ENCODE measurements at regions not wholly inside any gene's neighbourhood (a gene's known extent, or its start where the extent isn't known, plus 50 kb on each side); places are given as distances from the start of the nearest gene placed in this dataset.

DNA sequence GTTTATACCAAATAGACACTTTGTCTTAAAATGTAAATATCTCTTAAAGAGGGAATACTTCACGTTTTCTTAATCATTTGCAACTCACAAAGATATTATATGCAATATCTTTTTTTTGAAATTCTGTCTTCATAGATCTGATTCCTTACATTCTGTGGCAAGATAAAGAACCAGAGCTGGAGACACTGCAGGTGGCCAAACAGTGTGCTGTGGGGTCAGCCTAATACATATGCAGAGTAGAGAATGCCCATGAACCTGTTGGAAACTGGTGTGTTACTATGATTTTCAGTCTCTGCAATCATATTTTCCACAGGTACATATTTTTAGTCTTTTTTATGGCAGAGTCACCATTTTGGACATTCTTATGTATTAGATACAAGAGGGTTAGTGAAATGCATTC is 229.6 kb upstream of the CHST9 start (continued):
- TF ChIP-seq, protein P1, sequence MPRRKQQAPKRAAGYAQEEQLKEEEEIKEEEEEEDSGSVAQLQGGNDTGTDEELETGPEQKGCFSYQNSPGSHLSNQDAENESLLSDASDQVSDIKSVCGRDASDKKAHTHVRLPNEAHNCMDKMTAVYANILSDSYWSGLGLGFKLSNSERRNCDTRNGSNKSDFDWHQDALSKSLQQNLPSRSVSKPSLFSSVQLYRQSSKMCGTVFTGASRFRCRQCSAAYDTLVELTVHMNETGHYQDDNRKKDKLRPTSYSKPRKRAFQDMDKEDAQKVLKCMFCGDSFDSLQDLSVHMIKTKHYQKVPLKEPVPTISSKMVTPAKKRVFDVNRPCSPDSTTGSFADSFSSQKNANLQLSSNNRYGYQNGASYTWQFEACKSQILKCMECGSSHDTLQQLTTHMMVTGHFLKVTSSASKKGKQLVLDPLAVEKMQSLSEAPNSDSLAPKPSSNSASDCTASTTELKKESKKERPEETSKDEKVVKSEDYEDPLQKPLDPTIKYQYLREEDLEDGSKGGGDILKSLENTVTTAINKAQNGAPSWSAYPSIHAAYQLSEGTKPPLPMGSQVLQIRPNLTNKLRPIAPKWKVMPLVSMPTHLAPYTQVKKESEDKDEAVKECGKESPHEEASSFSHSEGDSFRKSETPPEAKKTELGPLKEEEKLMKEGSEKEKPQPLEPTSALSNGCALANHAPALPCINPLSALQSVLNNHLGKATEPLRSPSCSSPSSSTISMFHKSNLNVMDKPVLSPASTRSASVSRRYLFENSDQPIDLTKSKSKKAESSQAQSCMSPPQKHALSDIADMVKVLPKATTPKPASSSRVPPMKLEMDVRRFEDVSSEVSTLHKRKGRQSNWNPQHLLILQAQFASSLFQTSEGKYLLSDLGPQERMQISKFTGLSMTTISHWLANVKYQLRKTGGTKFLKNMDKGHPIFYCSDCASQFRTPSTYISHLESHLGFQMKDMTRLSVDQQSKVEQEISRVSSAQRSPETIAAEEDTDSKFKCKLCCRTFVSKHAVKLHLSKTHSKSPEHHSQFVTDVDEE (CRISPR knock-in tag; IDR thresholded peaks at IDR 0.05) = no peak

DNA sequence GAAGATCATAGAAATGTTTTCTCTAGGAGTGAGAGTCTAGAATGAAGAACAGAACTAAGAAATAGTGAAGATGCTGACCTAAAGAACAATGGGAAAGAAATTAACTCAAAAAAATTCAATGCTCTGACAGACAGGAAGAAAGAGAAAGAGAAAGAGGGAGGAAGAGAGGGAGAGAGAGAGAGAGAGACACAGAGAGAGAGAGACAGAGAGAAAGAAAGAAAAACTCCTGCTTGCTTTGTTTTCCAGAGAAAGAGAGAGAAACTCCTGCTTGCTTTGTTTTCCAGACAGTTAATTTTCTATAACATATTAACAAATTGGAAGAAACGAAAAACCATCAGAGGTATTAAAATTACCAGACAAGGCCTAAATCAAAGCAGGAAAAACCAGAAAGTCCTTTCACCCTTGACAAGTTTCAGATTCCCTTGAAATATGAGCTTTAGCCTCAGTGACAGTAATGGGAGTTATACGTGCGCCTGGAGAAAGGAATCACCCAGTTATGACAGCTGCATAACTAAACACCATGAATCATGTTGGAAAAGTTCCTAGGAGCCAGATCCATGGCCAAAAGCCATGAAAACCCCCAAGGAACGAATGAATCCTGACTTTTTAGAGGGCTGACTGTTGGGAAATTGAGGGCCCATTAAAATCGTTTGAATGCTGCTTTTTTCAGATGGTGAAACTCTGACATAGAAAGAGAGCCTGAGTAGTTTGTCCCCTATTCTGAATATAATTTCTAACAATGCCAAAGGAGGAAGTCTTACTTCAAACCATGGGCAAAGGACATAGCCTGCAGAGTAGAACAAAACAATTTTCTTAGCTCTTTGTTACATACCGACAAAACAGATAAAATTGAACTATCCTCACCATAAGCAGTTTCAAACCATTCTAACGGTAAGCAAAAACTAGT is 228.6 kb upstream of the CHST9 start:
- peak; percentile 93 for ATAC-seq
- TF ChIP-seq ZFP30 (CRISPR knock-in tag; IDR thresholded peaks at IDR 0.05) (no peak), ISL1 (CRISPR knock-in tag; IDR thresholded peaks at IDR 0.05) (peak; percentile 84)
- TF ChIP-seq, protein P2, sequence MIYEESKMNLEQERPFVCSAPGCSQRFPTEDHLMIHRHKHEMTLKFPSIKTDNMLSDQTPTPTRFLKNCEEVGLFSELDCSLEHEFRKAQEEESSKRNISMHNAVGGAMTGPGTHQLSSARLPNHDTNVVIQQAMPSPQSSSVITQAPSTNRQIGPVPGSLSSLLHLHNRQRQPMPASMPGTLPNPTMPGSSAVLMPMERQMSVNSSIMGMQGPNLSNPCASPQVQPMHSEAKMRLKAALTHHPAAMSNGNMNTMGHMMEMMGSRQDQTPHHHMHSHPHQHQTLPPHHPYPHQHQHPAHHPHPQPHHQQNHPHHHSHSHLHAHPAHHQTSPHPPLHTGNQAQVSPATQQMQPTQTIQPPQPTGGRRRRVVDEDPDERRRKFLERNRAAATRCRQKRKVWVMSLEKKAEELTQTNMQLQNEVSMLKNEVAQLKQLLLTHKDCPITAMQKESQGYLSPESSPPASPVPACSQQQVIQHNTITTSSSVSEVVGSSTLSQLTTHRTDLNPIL (CRISPR knock-in tag; IDR thresholded peaks at IDR 0.05; ENCODE audit: low read depth) = 0 out of 2 replicates have a peak, but pooled peaks have one; percentile 55

DNA sequence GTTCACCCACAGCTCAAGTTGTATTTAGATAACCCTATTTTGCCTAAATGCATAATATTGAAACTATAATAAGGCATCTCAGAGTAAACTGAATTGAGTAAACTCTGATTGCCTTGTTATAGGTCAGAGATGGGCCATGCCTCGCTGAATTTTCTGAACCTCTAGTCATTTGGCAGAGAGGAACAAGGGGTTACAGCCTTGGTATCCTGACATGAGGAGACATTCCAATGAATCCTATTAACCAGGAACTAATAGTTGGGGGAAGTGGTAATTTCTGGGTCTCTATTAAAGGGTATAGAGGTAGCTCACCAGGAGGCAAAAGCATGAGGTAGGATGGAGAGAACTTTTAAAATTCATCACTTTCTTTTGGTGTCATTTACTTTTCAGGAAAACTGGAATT is 227.4 kb upstream of the CHST9 start:
- no peak for TF ChIP-seq ZNF565 (CRISPR knock-in tag; conservative IDR thresholded peaks at IDR 0.05; ENCODE audit: low read depth)
- TF ChIP-seq, protein P3, sequence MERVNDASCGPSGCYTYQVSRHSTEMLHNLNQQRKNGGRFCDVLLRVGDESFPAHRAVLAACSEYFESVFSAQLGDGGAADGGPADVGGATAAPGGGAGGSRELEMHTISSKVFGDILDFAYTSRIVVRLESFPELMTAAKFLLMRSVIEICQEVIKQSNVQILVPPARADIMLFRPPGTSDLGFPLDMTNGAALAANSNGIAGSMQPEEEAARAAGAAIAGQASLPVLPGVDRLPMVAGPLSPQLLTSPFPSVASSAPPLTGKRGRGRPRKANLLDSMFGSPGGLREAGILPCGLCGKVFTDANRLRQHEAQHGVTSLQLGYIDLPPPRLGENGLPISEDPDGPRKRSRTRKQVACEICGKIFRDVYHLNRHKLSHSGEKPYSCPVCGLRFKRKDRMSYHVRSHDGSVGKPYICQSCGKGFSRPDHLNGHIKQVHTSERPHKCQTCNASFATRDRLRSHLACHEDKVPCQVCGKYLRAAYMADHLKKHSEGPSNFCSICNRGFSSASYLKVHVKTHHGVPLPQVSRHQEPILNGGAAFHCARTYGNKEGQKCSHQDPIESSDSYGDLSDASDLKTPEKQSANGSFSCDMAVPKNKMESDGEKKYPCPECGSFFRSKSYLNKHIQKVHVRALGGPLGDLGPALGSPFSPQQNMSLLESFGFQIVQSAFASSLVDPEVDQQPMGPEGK (CRISPR knock-in tag; IDR thresholded peaks at IDR 0.05; ENCODE audit: borderline replicate concordance) = no peak
- TF ChIP-seq ARNTL (CRISPR knock-in tag; IDR thresholded peaks at IDR 0.05; ENCODE audit: borderline replicate concordance, low read depth) = no peak
- no peak for TF ChIP-seq ZFP30 (CRISPR knock-in tag; IDR thresholded peaks at IDR 0.05)
- no peak for TF ChIP-seq ESRRG (CRISPR knock-in tag; IDR thresholded peaks at IDR 0.05)
- TF ChIP-seq ZC3H10 (CRISPR knock-in tag; IDR thresholded peaks at IDR 0.05) = no peak
- TF ChIP-seq TOX (CRISPR knock-in tag; IDR thresholded peaks at IDR 0.05; ENCODE audit: borderline replicate concordance) = no peak
- no peak for TF ChIP-seq ISL1 (CRISPR knock-in tag; IDR thresholded peaks at IDR 0.05)
- TF ChIP-seq ZFP3 (CRISPR knock-in tag; IDR thresholded peaks at IDR 0.05) = no peak
- no peak for TF ChIP-seq SNAI2 (CRISPR knock-in tag; IDR thresholded peaks at IDR 0.05)
- TF ChIP-seq OSR1 (CRISPR knock-in tag; IDR thresholded peaks at IDR 0.05) = no peak
- TF ChIP-seq PPARA (CRISPR knock-in tag; IDR thresholded peaks at IDR 0.05; ENCODE audit: borderline replicate concordance) = no peak
- TF ChIP-seq, protein P1 (CRISPR knock-in tag; IDR thresholded peaks at IDR 0.05) = no peak
- ATAC-seq = no peak

DNA sequence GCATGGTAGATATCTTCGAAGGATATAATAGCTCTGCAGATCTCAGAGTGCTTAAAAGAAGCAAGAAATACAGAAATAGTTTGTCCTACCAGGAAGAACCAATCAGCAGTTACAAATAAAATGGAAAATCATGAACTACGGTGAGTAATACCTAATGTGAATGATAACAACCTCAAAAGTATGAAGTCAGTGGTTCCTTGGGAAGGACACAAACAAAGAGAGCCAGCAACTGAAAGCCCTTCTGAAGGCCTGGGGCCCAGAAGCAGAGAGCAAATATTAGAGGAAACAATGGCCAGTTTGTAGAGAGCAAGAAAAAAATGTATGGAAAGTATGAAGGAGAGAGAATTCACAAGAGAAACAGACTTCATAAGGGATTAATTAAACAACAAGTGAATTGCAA is 226.8 kb upstream of the CHST9 start:
- peak; percentile 59 for ATAC-seq
- TF ChIP-seq TOX (CRISPR knock-in tag; IDR thresholded peaks at IDR 0.05; ENCODE audit: borderline replicate concordance) = no peak
- TF ChIP-seq ISL1 (CRISPR knock-in tag; IDR thresholded peaks at IDR 0.05) = 0 out of 2 replicates have a peak, but pooled peaks have one; percentile 16

DNA sequence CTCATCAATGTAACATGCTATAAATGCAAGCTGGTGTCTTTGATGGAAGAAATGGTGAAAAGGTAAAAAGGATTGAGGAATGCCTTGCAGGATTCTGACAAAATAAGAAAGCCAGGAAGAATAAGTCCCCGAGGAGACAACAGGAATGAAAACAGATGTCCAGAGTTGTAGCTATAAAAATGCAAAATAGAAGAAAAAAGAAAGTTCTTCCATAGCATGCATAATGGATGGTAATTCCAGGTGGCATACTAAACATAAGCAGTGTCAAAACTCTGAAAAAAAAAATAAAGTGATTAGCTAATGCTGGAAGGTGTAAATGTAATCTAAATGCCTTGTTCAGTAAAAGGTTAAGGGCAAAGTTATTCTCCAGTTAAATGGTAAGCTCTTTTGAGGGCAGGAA is 225.9 kb upstream of the CHST9 start:
- ATAC-seq = no peak
- TF ChIP-seq BACH2 (CRISPR knock-in tag; IDR thresholded peaks at IDR 0.05; ENCODE audit: borderline replicate concordance) (no peak), ISL1 (CRISPR knock-in tag; IDR thresholded peaks at IDR 0.05) (no peak), SNAI2 (CRISPR knock-in tag; IDR thresholded peaks at IDR 0.05) (no peak), ZFP3 (CRISPR knock-in tag; IDR thresholded peaks at IDR 0.05) (no peak), RARB (CRISPR knock-in tag; IDR thresholded peaks at IDR 0.05) (no peak), OSR1 (CRISPR knock-in tag; IDR thresholded peaks at IDR 0.05) (no peak)
- TF ChIP-seq, protein P1 (CRISPR knock-in tag; IDR thresholded peaks at IDR 0.05) = no peak
- TF ChIP-seq, protein P2 (CRISPR knock-in tag; IDR thresholded peaks at IDR 0.05; ENCODE audit: low read depth) = no peak
